B cell (primary cell): ENCODE measurements at regions not wholly inside any gene's neighbourhood (a gene's known extent, or its start where the extent isn't known, plus 50 kb on each side); places are given as distances from the start of the nearest gene placed in this dataset.

Experiments used
- ATAC-seq: fragments of 200-7000 bp; cut with Tn5 transposase; one replicate; pipeline ENCODE4 v1.10.0; 2021; ENCODE audit warnings: low read depth, mild to moderate bottlenecking, moderate number of reproducible peaks, moderate library complexity
- CTCF ChIA-PET: fragments of 350-600 bp; sonication (Branson Sonifier 250); formaldehyde crosslinking; loops from one replicate; lab custom pipeline; 2021; ENCODE audit warnings: antibody characterized with exemption, inconsistent platforms; lab: Charles Lee
- POLR2A ChIA-PET: fragments of 350-600 bp; sonication (Branson Sonifier 250); formaldehyde crosslinking; loops from one replicate; lab custom pipeline; 2021; ENCODE audit warnings: antibody characterized with exemption; lab: Charles Lee
- DNase-seq: peaks from one replicate; pipeline ENCODE4 v3.0.0; 2013
- H2AFZ ChIP-seq: 2 replicates; pipeline ENCODE4 v1.6.1; 2012; ENCODE audit warnings: mild to moderate bottlenecking, low read depth, low read length; ENCODE audit not compliant: insufficient read depth, poor library complexity, severe bottlenecking
- H3K27ac ChIP-seq, 2 donors: 1 replicate in 1 of 2; 2 replicates in 1 of 2; pipeline ENCODE4 v1.5.1; 2012 to 2013; ENCODE audit warnings: low read length in 2 of 2, mild to moderate bottlenecking in 2 of 2, moderate library complexity in 1 of 2
- H3K27me3 ChIP-seq, 4 experiments: fragments of 200-600 bp in 1 of 4; sonication (generic) in 1 of 4; replicated peaks in 1 of 4; 1 replicate in 2 of 4; 2 replicates in 2 of 4; pipeline versions ENCODE4 v1.6.1 to v1.7.0; 2013 to 2016; ENCODE audit warnings: low read length in 3 of 4, mild to moderate bottlenecking in 2 of 4, mixed read lengths in 1 of 4, moderate library complexity in 1 of 4; ENCODE audit not compliant: insufficient read depth in 4 of 4, control insufficient read depth in 3 of 4; ENCODE audit errors: control extremely low read depth in 1 of 4
- H3K36me3 ChIP-seq, 2 experiments: replicated peaks in 1 of 2; 1 replicate in 1 of 2; 2 replicates in 1 of 2; pipeline versions ENCODE4 v1.6.1 to v1.7.1; 2013; ENCODE audit warnings: low read length in 1 of 2; ENCODE audit not compliant: insufficient read depth in 2 of 2, control insufficient read depth in 1 of 2; ENCODE audit errors: control extremely low read depth in 1 of 2, extremely low read depth in 1 of 2
- H3K4me1 ChIP-seq, 2 donors: fragments of 200-600 bp in 1 of 2; sonication (generic) in 1 of 2; 1 replicate in 1 of 2; 2 replicates in 1 of 2; pipeline versions ENCODE4 v1.5.1 to v1.6.1; 2013 to 2017; ENCODE audit warnings: low read length in 2 of 2; ENCODE audit not compliant: control insufficient read depth in 2 of 2, insufficient read depth in 2 of 2
- H3K4me2 ChIP-seq: replicated peaks from 2 replicates; pipeline ENCODE3; 2012; ENCODE audit warnings: mild to moderate bottlenecking, low read depth, low read length; ENCODE audit not compliant: poor library complexity, severe bottlenecking
- H3K4me3 ChIP-seq, 5 experiments: fragments of 200-600 bp in 1 of 5; sonication (generic) in 1 of 5; 1 replicate in 3 of 5; 2 replicates in 2 of 5; pipeline versions ENCODE4 v1.5.1 to v1.7.0; 2011 to 2016; ENCODE audit warnings: low read length in 4 of 5, mild to moderate bottlenecking in 4 of 5, low read depth in 2 of 5, control low read depth in 1 of 5, moderate library complexity in 1 of 5; ENCODE audit not compliant: insufficient read depth in 1 of 5; ENCODE audit errors: control extremely low read depth in 1 of 5, extremely low read depth in 1 of 5
- H3K79me2 ChIP-seq: fragments of 200-600 bp; sonication (generic); one replicate; pipeline ENCODE4 v1.6.0; 2016; ENCODE audit warnings: low read length; ENCODE audit not compliant: control insufficient read depth, insufficient read depth
- H3K9ac ChIP-seq: fragments of 200-600 bp; sonication (generic); 2 replicates; pipeline ENCODE4 v1.6.1; 2017; ENCODE audit warnings: mild to moderate bottlenecking, low read length, moderate library complexity
- H3K9me3 ChIP-seq, 3 donors: one replicate each; pipeline versions ENCODE4 v1.6.1 to v1.7.1; 2013; ENCODE audit warnings: low read length in 2 of 3; ENCODE audit not compliant: control insufficient read depth in 2 of 3, insufficient read depth in 1 of 3; ENCODE audit errors: control extremely low read depth in 1 of 3
- H4K20me1 ChIP-seq: 2 replicates; pipeline ENCODE4 v1.6.0; 2012; ENCODE audit warnings: mild to moderate bottlenecking, low read length; ENCODE audit not compliant: insufficient read depth, control insufficient read depth, poor library complexity, severe bottlenecking
- H3K27ac Mint-ChIP-seq: one replicate; pipeline ENCODE4 v1.8.0; 2021; ENCODE audit warnings: mixed read lengths
- H3K27me3 Mint-ChIP-seq: one replicate; pipeline ENCODE4 v1.8.0; 2021; ENCODE audit warnings: mixed read lengths
- H3K4me1 Mint-ChIP-seq: one replicate; pipeline ENCODE4 v1.8.0; 2021; ENCODE audit warnings: mixed read lengths
- H3K4me3 Mint-ChIP-seq: one replicate; pipeline ENCODE4 v1.8.0; 2021; ENCODE audit warnings: mixed read lengths
- H3K9me3 Mint-ChIP-seq: one replicate; pipeline ENCODE4 v1.8.0; 2022; ENCODE audit warnings: mixed read lengths; ENCODE audit not compliant: insufficient read depth
- CTCF ChIP-seq: fragments of 200-600 bp; IDR thresholded peaks from one replicate; pipeline ENCODE4 v1.8.0; 2022; ENCODE audit warnings: antibody characterized with exemption, mild to moderate bottlenecking
- EZH2 ChIP-seq: IDR thresholded peaks from 2 replicates; pipeline ENCODE4 v1.6.1; 2012; ENCODE audit warnings: borderline replicate concordance, low read depth, mild to moderate bottlenecking, moderate library complexity, low read length; ENCODE audit not compliant: insufficient read depth, poor library complexity, severe bottlenecking
- intact Hi-C: fragments of 100-400 bp; cut with micrococcal nuclease; formaldehyde crosslinking; loops from one replicate; pipeline ENCODE4 v1.10.0; 2022

DNA sequence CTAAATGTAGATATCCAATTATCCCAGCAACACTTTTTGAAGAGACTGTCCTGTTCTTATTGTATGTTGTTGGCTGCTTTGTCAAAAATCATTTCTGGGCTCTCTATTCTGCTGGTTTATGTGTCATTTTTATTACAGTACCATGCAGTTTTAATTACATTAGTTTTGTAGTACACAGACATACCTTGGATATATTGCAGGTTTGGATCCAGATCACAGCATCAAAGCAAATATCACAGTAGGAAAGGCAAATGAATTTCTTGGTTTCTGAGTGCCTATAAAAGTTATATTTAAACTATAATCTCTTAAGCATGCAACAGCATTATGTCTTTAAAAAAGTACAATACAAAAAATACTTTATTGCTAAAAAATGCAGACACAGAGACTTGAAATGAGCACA is 564.2 kb upstream of the MIR17HG start:
- no peaks in the 10 kb centered on the region for H4K20me1 ChIP-seq
- no peak for ATAC-seq
- DNase-seq, result no peak
- H2AFZ ChIP-seq, result no peak overlapping the region
- H3K4me1 Mint-ChIP-seq, result no peaks in the 10 kb centered on the region
- CTCF ChIA-PET, result no interaction called here
- no peaks in the 10 kb centered on the region for H3K4me1 ChIP-seq
- H3K9me3 ChIP-seq, result no peaks in the 10 kb centered on the region
- no peaks in the 10 kb centered on the region for H3K36me3 ChIP-seq
- no peak overlapping the region for H3K9ac ChIP-seq
- H3K79me2 ChIP-seq, result no peaks in the 10 kb centered on the region
- H3K27ac ChIP-seq, result no peak overlapping the region
- no peak overlapping the region for H3K4me2 ChIP-seq
- intact Hi-C loops, result no loop called here
- no peak overlapping the region for H3K4me3 ChIP-seq
- no peaks in the 10 kb centered on the region for H3K27me3 ChIP-seq
- no peaks in the 10 kb centered on the region for H3K9me3 Mint-ChIP-seq
- POLR2A ChIA-PET, result no interaction called here
- no peaks in the 10 kb centered on the region for H3K27me3 Mint-ChIP-seq
- TF ChIP-seq EZH2 (no peak), CTCF (no peak)
- no peak overlapping the region for H3K27ac Mint-ChIP-seq
- no peak overlapping the region for H3K4me3 Mint-ChIP-seq

DNA sequence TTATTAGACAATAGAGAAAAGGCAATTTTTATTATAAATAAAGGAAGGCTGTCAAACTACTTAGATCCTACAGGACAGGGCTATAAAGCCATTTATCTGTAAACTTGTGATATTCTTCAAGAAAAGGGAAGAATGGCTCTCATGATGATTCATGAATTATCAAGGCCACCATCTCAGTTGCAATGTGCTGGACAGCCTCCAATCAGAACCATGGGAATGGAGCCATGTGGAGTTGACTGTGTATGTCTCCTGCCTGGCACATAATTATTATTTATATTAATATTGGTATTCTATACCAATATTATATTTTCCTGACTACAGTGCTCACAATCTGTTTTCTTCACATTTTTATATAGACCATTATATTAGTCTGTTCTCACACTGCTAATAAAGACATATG is 560.5 kb upstream of the MIR17HG start:
- CTCF ChIA-PET, result no interaction called here
- POLR2A ChIA-PET, result no interaction called here
- H3K4me1 Mint-ChIP-seq, result no peaks in the 10 kb centered on the region
- no peak overlapping the region for H3K4me3 ChIP-seq
- H3K27ac Mint-ChIP-seq, result no peak overlapping the region
- no peaks in the 10 kb centered on the region for H3K79me2 ChIP-seq
- no peaks in the 10 kb centered on the region for H3K9me3 ChIP-seq
- no peak overlapping the region for H3K4me3 Mint-ChIP-seq
- no peaks in the 10 kb centered on the region for H4K20me1 ChIP-seq
- no peaks in the 10 kb centered on the region for H3K36me3 ChIP-seq
- H3K27me3 Mint-ChIP-seq, result no peaks in the 10 kb centered on the region
- H3K27me3 ChIP-seq, result no peaks in the 10 kb centered on the region
- no peak overlapping the region for H3K4me2 ChIP-seq
- TF ChIP-seq CTCF, result no peak
- DNase-seq (no peak), ATAC-seq (no peak)
- H3K9ac ChIP-seq, result no peak overlapping the region
- no peaks in the 10 kb centered on the region for H3K4me1 ChIP-seq
- intact Hi-C loops, result no loop called here
- no peak overlapping the region for H3K27ac ChIP-seq
- peaks cover 2% of the 10 kb centered on the region for H3K9me3 Mint-ChIP-seq
- H2AFZ ChIP-seq, result no peak overlapping the region
